Endodermal cell (in vitro differentiated cells): ENCODE measurements at regions not wholly inside any gene's neighbourhood (a gene's known extent, or its start where the extent isn't known, plus 50 kb on each side); places are given as distances from the start of the nearest gene placed in this dataset.

Experiments
- DNase-seq: peaks from one replicate; pipeline ENCODE4 v3.0.0-alpha.2; 2017
- H3K27ac ChIP-seq: 2 replicates; pipeline ENCODE4 v1.5.1; 2013; ENCODE audit warnings: mild to moderate bottlenecking, low read depth, low read length, moderate library complexity
- H3K27me3 ChIP-seq: 2 replicates; pipeline ENCODE4 v1.6.1; 2013; ENCODE audit warnings: mild to moderate bottlenecking, low read length, moderate library complexity; ENCODE audit not compliant: insufficient read depth, control insufficient read depth, poor library complexity, severe bottlenecking
- H3K36me3 ChIP-seq: 2 replicates; pipeline ENCODE4 v1.7.0; 2013; ENCODE audit warnings: mild to moderate bottlenecking, low read length, moderate library complexity; ENCODE audit not compliant: control insufficient read depth, insufficient read depth
- H3K4me1 ChIP-seq: one replicate; pipeline ENCODE4 v1.7.0; 2013; ENCODE audit warnings: low read length; ENCODE audit not compliant: control insufficient read depth, insufficient read depth
- H3K4me3 ChIP-seq: 2 replicates; pipeline ENCODE4 v1.5.1; 2013; ENCODE audit warnings: mild to moderate bottlenecking, low read length, moderate library complexity
- H3K9ac ChIP-seq: 2 replicates; pipeline ENCODE4 v1.6.1; 2013; ENCODE audit warnings: mild to moderate bottlenecking, low read length, moderate library complexity; ENCODE audit not compliant: poor library complexity, severe bottlenecking; ENCODE audit errors: extremely low read depth
- H3K9me3 ChIP-seq: 2 replicates; pipeline ENCODE4 v1.6.1; 2013; ENCODE audit warnings: mild to moderate bottlenecking, low read length, moderate library complexity; ENCODE audit not compliant: control insufficient read depth
- H3K27ac Mint-ChIP-seq: 2 replicates; pipeline ENCODE4 v1.8.0; 2020; ENCODE audit warnings: mixed read lengths
- H3K27me3 Mint-ChIP-seq: 2 replicates; pipeline ENCODE4 v1.8.0; 2021; ENCODE audit warnings: mild to moderate bottlenecking, mixed read lengths; ENCODE audit not compliant: insufficient read depth
- H3K36me3 Mint-ChIP-seq: 2 replicates; pipeline ENCODE4 v1.8.0; 2020; ENCODE audit warnings: low read depth, mixed read lengths
- H3K4me1 Mint-ChIP-seq: 2 replicates; pipeline ENCODE4 v1.8.0; 2020; ENCODE audit warnings: mixed read lengths
- H3K4me3 Mint-ChIP-seq: 2 replicates; pipeline ENCODE4 v1.8.0; 2020; ENCODE audit warnings: mild to moderate bottlenecking, moderate library complexity, mixed read lengths
- H3K9me3 Mint-ChIP-seq: 2 replicates; pipeline ENCODE4 v1.8.0; 2020; ENCODE audit warnings: mild to moderate bottlenecking, mixed read lengths
- WGBS, 2 experiments: methylation state at CpG; one replicate each; pipeline versions ENCODE4 v1.1.5 to v1.1.7; 2013; ENCODE audit warnings: missing lambda C conversion rate in 2 of 2, mixed read lengths in 1 of 2; ENCODE audit not compliant: insufficient coverage in 1 of 2, insufficient read length in 1 of 2; 5-methylcytosine and 5-hydroxymethylcytosine counted together
- TF ChIP-seq, protein P1 (sequence below): fragments of 200-600 bp; sonication (generic); conservative IDR thresholded peaks from 2 replicates; pipeline ENCODE4 v1.5.0; 2021; ENCODE audit warnings: antibody characterized with exemption, mild to moderate bottlenecking

DNA sequence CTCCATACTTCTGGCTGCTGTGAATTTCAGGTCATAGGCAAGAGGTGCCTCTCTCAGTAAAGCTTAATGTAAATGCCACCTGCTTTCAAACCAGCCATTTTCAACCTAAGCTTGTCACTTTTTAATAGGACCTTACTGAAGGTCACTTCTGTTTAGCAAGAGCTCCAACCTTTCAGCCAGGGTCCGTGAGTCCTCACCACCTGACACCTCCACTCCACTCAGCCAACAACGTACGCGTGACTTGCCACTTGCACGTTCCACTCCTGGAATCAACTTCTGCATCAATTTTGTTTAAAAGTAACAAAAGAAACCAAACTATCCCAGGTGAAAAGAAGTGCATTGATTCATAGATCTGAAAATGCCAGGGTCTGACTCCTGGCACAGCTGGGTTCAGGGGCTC is 114.4 kb downstream of the TRIM29 start:
- TF ChIP-seq, protein P1, sequence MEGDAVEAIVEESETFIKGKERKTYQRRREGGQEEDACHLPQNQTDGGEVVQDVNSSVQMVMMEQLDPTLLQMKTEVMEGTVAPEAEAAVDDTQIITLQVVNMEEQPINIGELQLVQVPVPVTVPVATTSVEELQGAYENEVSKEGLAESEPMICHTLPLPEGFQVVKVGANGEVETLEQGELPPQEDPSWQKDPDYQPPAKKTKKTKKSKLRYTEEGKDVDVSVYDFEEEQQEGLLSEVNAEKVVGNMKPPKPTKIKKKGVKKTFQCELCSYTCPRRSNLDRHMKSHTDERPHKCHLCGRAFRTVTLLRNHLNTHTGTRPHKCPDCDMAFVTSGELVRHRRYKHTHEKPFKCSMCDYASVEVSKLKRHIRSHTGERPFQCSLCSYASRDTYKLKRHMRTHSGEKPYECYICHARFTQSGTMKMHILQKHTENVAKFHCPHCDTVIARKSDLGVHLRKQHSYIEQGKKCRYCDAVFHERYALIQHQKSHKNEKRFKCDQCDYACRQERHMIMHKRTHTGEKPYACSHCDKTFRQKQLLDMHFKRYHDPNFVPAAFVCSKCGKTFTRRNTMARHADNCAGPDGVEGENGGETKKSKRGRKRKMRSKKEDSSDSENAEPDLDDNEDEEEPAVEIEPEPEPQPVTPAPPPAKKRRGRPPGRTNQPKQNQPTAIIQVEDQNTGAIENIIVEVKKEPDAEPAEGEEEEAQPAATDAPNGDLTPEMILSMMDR: no peak
- H3K9me3 ChIP-seq: no peaks in the 10 kb centered on the region
- no peak overlapping the region for H3K4me3 ChIP-seq
- H3K36me3 ChIP-seq: no peaks in the 10 kb centered on the region
- H3K4me1 ChIP-seq: peaks cover 13% of the 10 kb centered on the region
- no peak overlapping the region for H3K27ac ChIP-seq
- peaks cover 6% of the 10 kb centered on the region for H3K9me3 Mint-ChIP-seq
- no peak for DNase-seq
- 63 to 73% methylated on average over 3 to 5 of the region's 5 CpGs for WGBS, 2 experiments
- H3K27me3 ChIP-seq: no peaks in the 10 kb centered on the region
- no peaks in the 10 kb centered on the region for H3K36me3 Mint-ChIP-seq
- H3K9ac ChIP-seq: no peak overlapping the region
- no peak overlapping the region for H3K4me3 Mint-ChIP-seq
- no peak overlapping the region for H3K27ac Mint-ChIP-seq
- H3K27me3 Mint-ChIP-seq: peaks cover 28% of the 10 kb centered on the region
- peaks cover 20% of the 10 kb centered on the region for H3K4me1 Mint-ChIP-seq

DNA sequence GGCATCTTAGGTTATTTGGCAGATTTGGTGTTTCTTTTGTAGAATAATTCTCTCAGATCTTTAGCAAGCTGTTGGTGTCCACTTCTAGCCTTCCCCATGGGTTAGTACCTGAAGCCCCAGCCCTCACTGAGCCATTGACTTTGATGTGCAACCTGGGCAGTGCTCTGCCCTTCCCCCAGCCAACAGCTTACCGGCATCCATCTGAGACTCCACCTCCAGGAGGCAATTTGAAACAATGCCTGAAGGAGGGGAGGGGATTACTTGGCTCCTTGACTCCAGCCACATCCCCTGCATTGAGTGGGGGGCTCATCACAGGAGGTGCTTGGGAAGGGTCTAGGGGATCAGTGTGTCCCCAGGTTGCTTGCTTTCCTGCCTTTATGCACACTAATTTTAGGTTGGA is 114.8 kb downstream of the TRIM29 start:
- Histone ChIP-seq H3K9ac (no peak overlapping the region), H3K27me3 (no peaks in the 10 kb centered on the region), H3K4me1 (peaks cover 13% of the 10 kb centered on the region), H3K36me3 (no peaks in the 10 kb centered on the region), H3K9me3 (no peaks in the 10 kb centered on the region), H3K27ac (no peak overlapping the region), H3K4me3 (no peak overlapping the region)
- TF ChIP-seq, protein P1: no peak
- no peaks in the 10 kb centered on the region for H3K36me3 Mint-ChIP-seq
- H3K4me1 Mint-ChIP-seq: peaks cover 20% of the 10 kb centered on the region
- H3K27ac Mint-ChIP-seq: no peak overlapping the region
- DNase-seq: peak; percentile 80
- H3K4me3 Mint-ChIP-seq: no peak overlapping the region
- H3K27me3 Mint-ChIP-seq: peaks cover 24% of the 10 kb centered on the region
- peaks cover 4% of the 10 kb centered on the region for H3K9me3 Mint-ChIP-seq
- 0 to 13% methylated on average over 1 of the region's 1 CpG for WGBS, 2 experiments

DNA sequence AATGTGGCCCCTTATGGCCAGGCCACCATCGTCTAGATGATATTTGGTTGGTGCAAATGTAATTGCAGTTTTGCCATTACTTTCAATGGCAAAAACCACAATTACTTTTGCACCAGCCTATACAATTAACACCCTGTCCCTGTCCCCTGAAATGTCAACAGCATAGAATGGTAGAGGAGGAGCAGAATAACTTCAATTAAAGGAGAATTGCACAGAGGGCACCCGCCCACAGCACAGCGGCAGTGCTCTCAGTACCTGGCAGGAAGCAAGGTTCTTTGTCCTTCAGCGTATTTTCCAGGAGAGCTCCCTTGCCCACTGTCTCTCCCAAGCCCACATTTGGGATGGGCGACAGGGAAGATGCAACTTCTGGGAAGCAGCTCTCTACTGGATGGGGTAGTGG is 115.3 kb downstream of the TRIM29 start:
- Mint-ChIP-seq H3K27ac (no peak overlapping the region), H3K9me3 (peaks cover 4% of the 10 kb centered on the region), H3K36me3 (no peaks in the 10 kb centered on the region), H3K4me3 (no peak overlapping the region), H3K4me1 (peaks cover 24% of the 10 kb centered on the region), H3K27me3 (peaks cover 20% of the 10 kb centered on the region)
- DNase-seq: no peak
- Histone ChIP-seq H3K27ac (no peak overlapping the region), H3K4me1 (peaks cover 13% of the 10 kb centered on the region), H3K4me3 (no peak overlapping the region), H3K9me3 (no peaks in the 10 kb centered on the region), H3K36me3 (no peaks in the 10 kb centered on the region), H3K27me3 (no peaks in the 10 kb centered on the region), H3K9ac (no peak overlapping the region)
- TF ChIP-seq, protein P1: no peak
- WGBS, 2 experiments: 90 to 100% methylated on average over 3 to 5 of the region's 5 CpGs
